AG10803 (cell line): ENCODE measurements at regions not wholly inside any gene's neighbourhood (a gene's known extent, or its start where the extent isn't known, plus 50 kb on each side); places are given as distances from the start of the nearest gene placed in this dataset.
"Not testable (repeated sequence)": the region's sequence is repeated elsewhere in the genome, so short reads cannot be mapped to it uniquely, and the experiment has no call there.

Experiments
- DNase-seq: peaks from one replicate; pipeline ENCODE4 v3.0.0; 2010; ENCODE audit warnings: low read depth
- H3K4me3 ChIP-seq: 2 replicates; pipeline ENCODE4 v1.5.1; 2011; ENCODE audit warnings: mild to moderate bottlenecking, low read length, control low read depth
- CTCF ChIP-seq: conservative IDR thresholded peaks from 2 replicates; pipeline ENCODE4 v1.5.1; 2011; ENCODE audit warnings: mild to moderate bottlenecking, low read length, control low read depth, inconsistent platforms

GRCh38 chr10:3382092-3382491, 209.5 kb upstream of the PITRM1 start:
- DNase-seq = no peak
- H3K4me3 ChIP-seq = no peak overlapping the region
- no peak for TF ChIP-seq CTCF

DNA sequence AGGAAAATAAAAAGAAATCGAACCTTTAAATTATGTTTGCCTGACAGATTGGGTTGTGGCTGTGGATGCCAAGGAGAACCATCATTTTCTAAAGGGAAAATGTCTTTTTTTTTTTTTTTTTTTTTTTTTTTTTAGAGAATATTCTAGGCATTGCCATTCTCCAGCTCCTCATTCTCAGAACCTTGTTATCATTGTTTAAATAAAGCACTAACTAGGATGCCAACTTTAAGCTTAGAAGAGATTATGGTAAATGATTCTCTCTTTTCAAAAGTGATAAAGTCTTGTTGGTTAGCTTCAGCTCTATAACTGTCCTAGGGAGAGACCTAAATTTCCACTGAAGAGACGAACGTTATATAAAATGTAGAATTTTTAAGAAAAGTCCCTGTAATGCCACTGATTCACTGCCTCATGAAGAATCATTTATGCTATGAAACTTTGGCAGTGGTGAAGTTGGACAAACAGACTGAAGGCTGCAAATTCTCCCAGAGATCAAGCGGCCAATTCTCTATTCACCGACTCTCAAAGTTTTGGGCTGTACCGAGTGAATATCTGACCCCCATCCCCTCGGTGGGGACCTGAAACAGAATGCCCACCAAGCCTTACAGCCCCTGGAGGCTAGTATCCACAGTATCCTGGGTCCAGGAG, 207.9 kb upstream of the PITRM1 start:
- no peak overlapping the region for H3K4me3 ChIP-seq
- no peak for TF ChIP-seq CTCF
- no peak for DNase-seq

- DNase-seq = no peak
- TF ChIP-seq CTCF = no peak
- H3K4me3 ChIP-seq = no peak overlapping the region
Observed at GRCh38 chr10:3376631-3377030, 204.0 kb upstream of the PITRM1 start.

DNA sequence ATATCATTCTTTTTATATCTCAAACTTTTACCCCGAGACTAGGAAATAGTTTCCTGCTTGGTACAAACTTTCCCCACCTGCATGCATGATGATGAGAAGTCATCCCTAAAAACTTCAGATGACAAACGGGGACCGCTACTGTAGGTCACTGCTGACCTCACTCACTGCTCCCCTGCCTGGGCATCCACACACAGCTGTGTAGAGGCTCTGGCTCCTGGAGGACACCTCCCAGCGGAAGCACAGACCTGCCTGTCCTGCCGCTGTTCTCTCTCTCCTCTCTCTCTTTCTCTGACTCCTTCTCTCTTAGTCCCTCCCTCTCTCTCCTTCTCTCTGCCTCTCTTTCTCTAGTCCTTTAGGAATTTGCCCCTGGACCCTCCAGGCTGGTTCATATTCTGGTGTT, 202.9 kb upstream of the PITRM1 start:
- TF ChIP-seq CTCF = no peak
- DNase-seq = no peak

GRCh38 chr10:3374914-3375313, 202.3 kb upstream of the PITRM1 start:
- DNase-seq = no peak
- no peak for TF ChIP-seq CTCF
- no peak overlapping the region for H3K4me3 ChIP-seq

More for the DNA sequence above, 202.9 kb upstream of the PITRM1 start:
- no peak overlapping the region for H3K4me3 ChIP-seq

DNA sequence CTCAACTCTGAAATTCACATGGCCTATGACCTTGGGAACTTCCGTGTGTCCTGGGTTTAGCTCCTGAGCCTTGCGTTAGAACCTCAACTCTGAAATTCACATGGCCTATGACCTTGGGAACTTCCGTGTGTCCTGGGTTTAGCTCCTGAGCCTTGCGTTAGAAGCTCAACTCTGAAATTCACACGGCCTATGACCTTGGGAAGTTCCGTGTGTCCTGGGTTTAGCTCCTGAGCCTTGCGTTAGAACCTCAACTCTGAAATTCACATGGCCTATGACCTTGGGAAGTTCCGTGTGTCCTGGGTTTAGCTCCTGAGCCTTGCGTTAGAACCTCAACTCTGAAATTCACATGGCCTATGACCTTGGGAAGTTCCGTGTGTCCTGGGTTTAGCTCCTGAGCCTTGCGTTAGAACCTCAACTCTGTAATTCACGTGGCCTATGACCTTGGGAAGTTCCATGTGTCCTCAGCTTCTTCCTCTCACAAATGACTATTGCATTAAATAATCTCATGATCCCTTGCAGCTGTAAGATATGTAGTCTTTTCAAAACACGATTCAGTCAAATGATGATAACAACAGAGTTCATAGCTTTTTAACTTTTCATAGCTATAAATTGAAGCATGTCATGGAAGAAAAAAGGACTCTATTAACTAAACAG, 200.9 kb upstream of the PITRM1 start:
- H3K4me3 ChIP-seq, DNase-seq: not testable (repeated sequence)

DNA sequence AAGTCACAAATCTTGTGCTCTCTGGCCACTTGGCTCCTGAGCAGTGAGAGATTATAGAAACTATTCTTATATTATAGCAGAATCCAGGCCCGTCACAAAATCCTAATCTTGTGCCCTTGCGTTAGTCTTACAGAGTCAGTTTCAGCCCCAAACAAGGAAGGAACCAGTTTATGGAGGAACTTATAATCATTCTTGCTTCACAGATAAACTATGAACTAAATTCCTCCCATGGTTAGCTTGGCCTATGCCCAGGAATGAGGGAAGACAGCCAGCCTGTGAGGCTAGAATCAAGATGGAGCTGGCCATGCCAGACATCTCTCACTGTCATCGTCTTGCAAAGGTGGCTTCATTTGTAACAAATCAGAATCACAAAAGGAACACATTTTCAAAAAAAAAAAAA, 199.7 kb upstream of the PITRM1 start:
- H3K4me3 ChIP-seq = no peak overlapping the region
- peak; percentile 72 for DNase-seq
- TF ChIP-seq CTCF = no peak

DNA sequence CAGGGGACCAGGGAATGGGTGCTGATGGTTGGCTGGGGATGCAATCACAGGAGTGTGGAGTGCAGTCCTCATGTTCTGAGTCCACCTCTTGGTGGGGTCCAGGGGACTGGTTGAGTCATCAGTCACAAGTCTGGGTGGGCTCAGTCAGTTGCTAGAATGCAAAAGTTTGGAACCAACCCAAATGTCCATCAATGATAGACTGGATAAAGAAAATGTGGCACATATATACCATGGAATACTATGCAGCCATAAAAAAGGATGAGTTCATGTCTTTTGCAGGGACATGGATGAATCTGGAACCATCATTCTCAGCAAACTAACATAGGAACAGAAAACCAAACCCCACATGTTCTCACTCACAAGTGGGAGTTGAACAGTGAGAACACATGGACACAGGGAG, 199.0 kb upstream of the PITRM1 start:
- not testable (repeated sequence) for DNase-seq, H3K4me3 ChIP-seq
